GM21737 (cell line): ENCODE measurements at regions not wholly inside any gene's neighbourhood (a gene's known extent, or its start where the extent isn't known, plus 50 kb on each side); places are given as distances from the start of the nearest gene placed in this dataset.
"Not testable (repeated sequence)": the region's sequence is repeated elsewhere in the genome, so short reads cannot be mapped to it uniquely, and the experiment has no call there.

Experiments
- ATAC-seq: cut with Tn5 transposase; IDR thresholded peaks from one replicate; pipeline ENCODE4 v1.9.1; 2021; ENCODE audit warnings: mild to moderate bottlenecking, moderate library complexity; ENCODE audit not compliant: unreplicated experiment

GRCh38 chr1:14424325-14425002 is 174.0 kb upstream of the KAZN start:
- no peak for ATAC-seq

- ATAC-seq, result no peak
Observed at GRCh38 chr1:14426854-14427253, 171.6 kb upstream of the KAZN start.

- ATAC-seq, result no peak
Observed at GRCh38 chr1:14429577-14429976, 168.9 kb upstream of the KAZN start.

GRCh38 chr1:14432728-14433127 is 165.8 kb upstream of the KAZN start:
- not testable (repeated sequence) for ATAC-seq

GRCh38 chr1:14435368-14436023 is 163.0 kb upstream of the KAZN start:
- no peak for ATAC-seq

- no peak for ATAC-seq
Observed at GRCh38 chr1:14437417-14437918, 161.0 kb upstream of the KAZN start.

GRCh38 chr1:14438127-14438769 is 160.2 kb upstream of the KAZN start:
- ATAC-seq, result no peak

GRCh38 chr1:14439015-14439414 is 159.5 kb upstream of the KAZN start:
- ATAC-seq, result no peak

- no peak for ATAC-seq
Observed at GRCh38 chr1:14440166-14440565, 158.3 kb upstream of the KAZN start.

GRCh38 chr1:14440731-14441130 is 157.8 kb upstream of the KAZN start:
- ATAC-seq, result no peak

GRCh38 chr1:14441302-14441741 is 157.2 kb upstream of the KAZN start:
- ATAC-seq, result no peak

GRCh38 chr1:14442669-14443068 is 155.8 kb upstream of the KAZN start:
- ATAC-seq, result no peak

- no peak for ATAC-seq
Observed at GRCh38 chr1:14443164-14443787, 155.2 kb upstream of the KAZN start.

- no peak for ATAC-seq
Observed at GRCh38 chr1:14451217-14451616, 147.3 kb upstream of the KAZN start.

- no peak for ATAC-seq
Observed at GRCh38 chr1:14452551-14452950, 145.9 kb upstream of the KAZN start.

- ATAC-seq, result no peak
Observed at GRCh38 chr1:14460173-14460572, 138.3 kb upstream of the KAZN start.

GRCh38 chr1:14462851-14463250 is 135.6 kb upstream of the KAZN start:
- ATAC-seq, result no peak

GRCh38 chr1:14466006-14466405 is 132.5 kb upstream of the KAZN start:
- ATAC-seq, result no peak

- ATAC-seq, result no peak
Observed at GRCh38 chr1:14467112-14467511, 131.4 kb upstream of the KAZN start.

GRCh38 chr1:14468751-14469150 is 129.7 kb upstream of the KAZN start:
- ATAC-seq, result no peak

- no peak for ATAC-seq
Observed at GRCh38 chr1:14470802-14471201, 127.7 kb upstream of the KAZN start.

GRCh38 chr1:14474856-14475255 is 123.6 kb upstream of the KAZN start:
- no peak for ATAC-seq
